MM.1S (cell line): ENCODE measurements at regions not wholly inside any gene's neighbourhood (a gene's known extent, or its start where the extent isn't known, plus 50 kb on each side); places are given as distances from the start of the nearest gene placed in this dataset.

Experiments used
- DNase-seq: peaks from one replicate; pipeline ENCODE4 v3.0.0-alpha.2; 2015
- H2AFZ ChIP-seq: fragments of 300-600 bp; sonication (generic); 2 replicates; pipeline ENCODE4 v1.6.0; 2016; ENCODE audit warnings: antibody characterized with exemption, low read length
- H3F3A ChIP-seq: fragments of 300-600 bp; sonication (generic); 2 replicates; pipeline ENCODE4 v1.6.1; 2016; ENCODE audit warnings: mild to moderate bottlenecking, antibody characterized with exemption, low read length, moderate library complexity, mixed read lengths; ENCODE audit not compliant: insufficient read depth
- H3K27ac ChIP-seq: fragments of 300-600 bp; sonication (generic); 2 replicates; pipeline ENCODE4 v1.5.1; 2016; ENCODE audit warnings: mild to moderate bottlenecking, low read length
- H3K27me3 ChIP-seq: fragments of 300-600 bp; sonication (generic); replicated peaks from 2 replicates; pipeline ENCODE4 v1.6.0; 2016; ENCODE audit warnings: low read length; ENCODE audit not compliant: insufficient read depth
- H3K36me3 ChIP-seq: fragments of 300-600 bp; sonication (generic); replicated peaks from 2 replicates; pipeline ENCODE4 v1.6.1; 2016; ENCODE audit warnings: mild to moderate bottlenecking, low read length, mixed read lengths; ENCODE audit not compliant: insufficient read depth
- H3K4me1 ChIP-seq: fragments of 300-600 bp; sonication (generic); 2 replicates; pipeline ENCODE4 v1.6.1; 2016; ENCODE audit warnings: low read length, mixed read lengths
- H3K4me2 ChIP-seq: fragments of 300-600 bp; sonication (generic); 2 replicates; pipeline ENCODE4 v1.6.0; 2016; ENCODE audit warnings: low read depth, low read length
- H3K4me3 ChIP-seq: fragments of 300-600 bp; sonication (generic); 2 replicates; pipeline ENCODE4 v1.5.1; 2016; ENCODE audit warnings: low read length, mixed read lengths
- H3K79me2 ChIP-seq: fragments of 300-600 bp; sonication (generic); 2 replicates; pipeline ENCODE4 v1.6.1; 2016; ENCODE audit warnings: mixed run types, low read length, mixed read lengths
- H3K9ac ChIP-seq: fragments of 300-600 bp; sonication (generic); 2 replicates; pipeline ENCODE4 v1.6.1; 2016; ENCODE audit warnings: low read length, mixed read lengths
- H3K9me2 ChIP-seq: fragments of 300-600 bp; sonication (generic); replicated peaks from 2 replicates; pipeline ENCODE4 v1.6.1; 2016; ENCODE audit warnings: mild to moderate bottlenecking, low read length, mixed read lengths; ENCODE audit not compliant: insufficient read depth
- H3K9me3 ChIP-seq: fragments of 300-600 bp; sonication (generic); replicated peaks from 2 replicates; pipeline ENCODE4 v1.6.1; 2016; ENCODE audit warnings: mild to moderate bottlenecking, low read length, mixed read lengths; ENCODE audit not compliant: insufficient read depth
- H4K20me1 ChIP-seq: fragments of 300-600 bp; sonication (generic); 2 replicates; pipeline ENCODE4 v1.6.1; 2016; ENCODE audit warnings: mild to moderate bottlenecking, low read length, moderate library complexity, mixed read lengths; ENCODE audit not compliant: insufficient read depth
- EZH2 ChIP-seq: fragments of 300-600 bp; sonication (generic); optimal IDR thresholded peaks from 2 replicates; pipeline ENCODE3; 2017; ENCODE audit warnings: low read depth, mild to moderate bottlenecking, antibody characterized with exemption, low read length, mixed read lengths
- EZH2phosphoT487 ChIP-seq: fragments of 300-600 bp; sonication (generic); IDR thresholded peaks from 2 replicates; pipeline ENCODE4 v1.6.1; 2018; ENCODE audit warnings: antibody characterized with exemption, low read length
- TF ChIP-seq, protein P1 (sequence below): fragments of 300-600 bp; sonication (generic); IDR thresholded peaks from 2 replicates; pipeline ENCODE4 v1.5.1; 2016; ENCODE audit warnings: antibody characterized with exemption, low read length, mixed read lengths

DNA sequence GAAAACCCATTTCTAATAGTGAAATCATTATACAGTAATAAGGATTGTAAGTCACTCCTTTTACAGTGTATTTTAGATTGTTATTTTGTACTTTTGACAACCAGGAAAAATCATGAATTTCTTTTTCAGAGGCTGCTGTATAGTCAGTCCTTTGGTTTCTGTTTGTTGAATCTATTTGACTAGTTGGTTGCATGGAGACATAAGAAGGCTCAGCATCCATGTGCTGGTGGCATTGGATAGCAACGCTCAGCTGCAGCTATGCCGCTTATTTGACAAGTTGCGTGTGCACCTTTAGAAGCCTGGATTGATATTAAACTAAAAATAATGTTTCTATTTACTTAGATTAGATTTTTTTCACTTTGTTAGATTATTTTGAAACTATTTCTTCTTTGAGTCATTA lies 254.1 kb upstream of the SYT4 start:
- Histone ChIP-seq H3K9me3 (no peaks in the 10 kb centered on the region), H3K9me2 (no peaks in the 10 kb centered on the region), H3K27ac (no peak overlapping the region), H3F3A (no peaks in the 10 kb centered on the region), H3K4me1 (no peaks in the 10 kb centered on the region), H2AFZ (no peak overlapping the region), H3K79me2 (no peaks in the 10 kb centered on the region), H3K27me3 (no peaks in the 10 kb centered on the region), H3K9ac (no peak overlapping the region), H3K4me3 (no peak overlapping the region), H4K20me1 (no peaks in the 10 kb centered on the region), H3K36me3 (no peaks in the 10 kb centered on the region), H3K4me2 (no peak overlapping the region)
- TF ChIP-seq EZH2 (no peak), EZH2phosphoT487 (no peak)
- TF ChIP-seq, protein P1, sequence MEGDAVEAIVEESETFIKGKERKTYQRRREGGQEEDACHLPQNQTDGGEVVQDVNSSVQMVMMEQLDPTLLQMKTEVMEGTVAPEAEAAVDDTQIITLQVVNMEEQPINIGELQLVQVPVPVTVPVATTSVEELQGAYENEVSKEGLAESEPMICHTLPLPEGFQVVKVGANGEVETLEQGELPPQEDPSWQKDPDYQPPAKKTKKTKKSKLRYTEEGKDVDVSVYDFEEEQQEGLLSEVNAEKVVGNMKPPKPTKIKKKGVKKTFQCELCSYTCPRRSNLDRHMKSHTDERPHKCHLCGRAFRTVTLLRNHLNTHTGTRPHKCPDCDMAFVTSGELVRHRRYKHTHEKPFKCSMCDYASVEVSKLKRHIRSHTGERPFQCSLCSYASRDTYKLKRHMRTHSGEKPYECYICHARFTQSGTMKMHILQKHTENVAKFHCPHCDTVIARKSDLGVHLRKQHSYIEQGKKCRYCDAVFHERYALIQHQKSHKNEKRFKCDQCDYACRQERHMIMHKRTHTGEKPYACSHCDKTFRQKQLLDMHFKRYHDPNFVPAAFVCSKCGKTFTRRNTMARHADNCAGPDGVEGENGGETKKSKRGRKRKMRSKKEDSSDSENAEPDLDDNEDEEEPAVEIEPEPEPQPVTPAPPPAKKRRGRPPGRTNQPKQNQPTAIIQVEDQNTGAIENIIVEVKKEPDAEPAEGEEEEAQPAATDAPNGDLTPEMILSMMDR = no peak
- no peak for DNase-seq

DNA sequence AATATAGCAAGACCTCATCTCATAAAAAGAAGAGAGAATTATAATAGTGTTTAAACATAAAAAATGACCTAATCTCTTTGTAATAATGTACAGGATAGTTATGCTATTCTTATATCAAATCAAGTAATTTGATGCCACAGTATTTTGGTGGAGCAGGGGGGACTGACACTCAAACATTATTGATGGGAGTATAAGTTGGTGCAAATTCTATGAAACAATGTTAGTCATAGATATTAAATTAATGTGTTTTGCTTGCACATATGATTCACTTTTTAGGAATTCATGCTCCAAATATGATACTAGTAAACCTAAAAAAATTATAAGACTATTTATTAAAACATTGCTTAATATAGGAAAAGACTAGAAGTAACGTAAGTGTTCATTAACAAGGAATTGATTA lies 256.1 kb upstream of the SYT4 start:
- no peak for TF ChIP-seq EZH2
- TF ChIP-seq, protein P1 = no peak
- no peak for TF ChIP-seq EZH2phosphoT487
- Histone ChIP-seq H3K9me3 (no peaks in the 10 kb centered on the region), H4K20me1 (no peaks in the 10 kb centered on the region), H3K4me2 (no peak overlapping the region), H3F3A (no peaks in the 10 kb centered on the region), H3K27ac (no peak overlapping the region), H3K27me3 (no peaks in the 10 kb centered on the region), H3K4me3 (no peak overlapping the region), H3K9me2 (no peaks in the 10 kb centered on the region), H2AFZ (no peak overlapping the region), H3K4me1 (no peaks in the 10 kb centered on the region), H3K79me2 (no peaks in the 10 kb centered on the region), H3K36me3 (no peaks in the 10 kb centered on the region), H3K9ac (no peak overlapping the region)
- no peak for DNase-seq

GRCh38 chr18:43534511-43534910 lies 257.2 kb upstream of the SYT4 start:
- TF ChIP-seq EZH2 (no peak), EZH2phosphoT487 (no peak)
- TF ChIP-seq, protein P1 = no peak
- Histone ChIP-seq H3K4me2 (no peak overlapping the region), H3K27ac (no peak overlapping the region), H3K4me3 (no peak overlapping the region), H3K27me3 (no peaks in the 10 kb centered on the region), H3F3A (no peaks in the 10 kb centered on the region), H3K9ac (no peak overlapping the region), H2AFZ (no peak overlapping the region), H3K36me3 (no peaks in the 10 kb centered on the region), H4K20me1 (no peaks in the 10 kb centered on the region), H3K9me3 (no peaks in the 10 kb centered on the region), H3K79me2 (no peaks in the 10 kb centered on the region), H3K9me2 (no peaks in the 10 kb centered on the region), H3K4me1 (no peaks in the 10 kb centered on the region)
- DNase-seq = no peak
